CD4-positive, alpha-beta T cell treated with Interleukin-2 at 100 ng/mL for 4 hours (primary cell): ENCODE measurements at regions not wholly inside any gene's neighbourhood (a gene's known extent, or its start where the extent isn't known, plus 50 kb on each side); places are given as distances from the start of the nearest gene placed in this dataset.
"Not testable (repeated sequence)": the region's sequence is repeated elsewhere in the genome, so short reads cannot be mapped to it uniquely, and the experiment has no call there.

Experiments used
- DNase-seq: peaks from one replicate; pipeline ENCODE4 v3.0.0-alpha.2; 2020; ENCODE audit warnings: low spot score

- DNase-seq: no peak
Measured at GRCh38 chr11:109680127-109680526, 258.1 kb downstream of the C11orf87 start.

DNA sequence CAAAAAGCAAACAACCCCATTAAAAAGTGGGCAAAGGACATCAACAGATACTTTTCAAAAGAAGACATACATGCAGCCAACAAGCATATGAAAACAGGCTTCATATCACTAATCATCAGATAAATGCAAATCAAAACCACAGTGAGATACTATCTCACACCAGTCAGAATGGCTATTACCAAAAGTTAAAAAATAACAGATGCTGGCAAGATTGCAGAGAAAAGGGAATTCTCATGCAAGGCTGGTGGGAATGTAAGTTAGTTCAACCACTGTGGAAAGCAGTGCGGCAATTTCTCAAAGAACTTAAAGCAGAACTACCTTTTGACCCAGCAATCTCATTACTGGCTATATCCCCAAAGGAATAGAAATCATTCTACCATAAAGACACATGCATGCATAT is 260.8 kb downstream of the C11orf87 start:
- DNase-seq: not testable (repeated sequence)

DNA sequence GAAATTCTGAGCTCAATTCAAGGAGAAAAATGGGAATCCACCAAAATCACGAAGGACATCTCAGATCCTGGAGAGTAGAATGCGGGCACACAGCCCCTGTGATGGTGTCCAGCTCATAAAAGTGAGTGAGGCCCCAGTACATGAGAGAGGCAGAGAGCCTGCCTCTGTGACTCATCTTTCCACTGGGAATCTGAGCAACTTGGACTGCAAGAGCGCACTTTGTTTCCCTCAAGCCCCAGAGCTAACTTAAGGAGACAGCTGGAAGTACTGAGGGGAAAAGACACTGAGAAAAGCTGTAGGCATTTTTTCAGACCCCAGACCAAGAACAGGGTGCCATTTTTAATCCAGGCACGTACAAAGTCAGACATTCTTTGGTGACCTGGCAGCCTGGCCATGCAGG is 273.7 kb downstream of the C11orf87 start:
- DNase-seq: no peak

GRCh38 chr11:109696191-109696897 is 274.4 kb downstream of the C11orf87 start:
- DNase-seq: no peak

DNA sequence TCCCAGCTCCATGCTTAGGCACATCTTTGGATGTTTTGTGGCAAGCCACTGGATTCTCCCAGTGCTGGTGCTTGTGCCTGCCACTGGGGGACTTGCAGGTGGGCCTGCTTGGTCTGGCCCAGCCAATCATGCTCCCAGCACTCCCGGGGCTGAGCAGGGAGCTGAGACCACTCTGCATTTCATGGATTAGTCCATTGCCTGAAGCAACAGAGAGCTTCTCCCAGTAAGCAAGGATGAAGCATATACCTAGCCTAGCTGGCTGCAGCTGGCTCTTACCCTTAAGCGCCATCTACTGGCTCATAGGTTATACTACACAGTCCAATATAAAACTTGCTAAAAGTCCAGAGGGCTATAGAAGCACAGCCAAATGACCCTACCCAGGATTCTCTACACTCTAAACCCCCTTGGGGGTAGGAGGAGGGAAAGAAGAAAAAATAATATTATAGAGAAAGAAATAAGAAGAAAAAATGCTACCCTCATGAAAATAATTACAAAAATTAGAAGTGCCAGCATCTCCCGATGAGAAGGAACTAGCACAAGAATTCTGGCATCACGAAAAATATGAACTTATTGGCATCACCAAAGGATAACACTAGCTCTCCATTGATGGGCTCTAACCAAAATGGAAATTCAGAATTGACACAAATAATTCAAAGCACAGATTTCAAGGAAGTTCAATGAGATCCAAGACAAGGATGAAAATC is 275.3 kb downstream of the C11orf87 start:
- no peak for DNase-seq

DNA sequence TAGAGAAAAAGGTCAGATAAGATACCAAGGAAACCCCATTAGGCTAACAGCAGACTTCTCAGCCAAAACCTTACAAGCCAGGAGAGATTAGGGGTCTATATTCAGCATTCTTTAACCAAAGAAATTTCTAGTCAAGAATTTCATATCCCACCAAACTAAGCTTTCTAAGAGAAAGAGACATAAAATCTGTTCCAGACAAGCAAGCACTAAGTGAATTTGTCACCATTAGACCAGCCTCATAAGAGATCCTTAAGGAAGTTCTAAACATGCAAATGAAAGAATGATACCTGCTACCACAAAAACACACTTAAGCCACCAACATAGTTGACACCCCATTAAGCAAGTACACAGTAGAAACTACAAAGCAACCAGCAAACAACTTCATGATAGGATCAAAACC is 276.2 kb downstream of the C11orf87 start:
- DNase-seq: no peak

DNA sequence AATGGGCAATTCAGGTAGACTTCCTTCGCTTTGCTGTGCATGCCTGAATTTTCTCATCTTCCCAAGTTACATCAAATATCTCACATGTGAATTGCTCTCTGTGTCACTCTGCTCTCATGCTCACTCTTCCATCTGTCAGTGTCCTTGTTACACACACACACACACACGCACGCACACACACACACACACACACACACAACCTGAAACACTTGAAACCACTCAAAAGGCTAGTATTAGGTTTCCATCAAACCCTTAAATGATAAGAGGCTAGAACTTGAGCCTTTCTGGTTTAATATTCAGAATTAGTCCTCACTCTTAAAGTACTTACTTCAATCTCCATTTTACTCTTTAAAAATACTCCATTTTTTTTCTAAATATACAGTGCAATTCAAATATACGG is 282.4 kb downstream of the C11orf87 start:
- no peak for DNase-seq

- DNase-seq: no peak
Measured at GRCh38 chr11:109706945-109707344, 285.0 kb downstream of the C11orf87 start.

- no peak for DNase-seq
Measured at GRCh38 chr11:109707411-109707810, 285.4 kb downstream of the C11orf87 start.

DNA sequence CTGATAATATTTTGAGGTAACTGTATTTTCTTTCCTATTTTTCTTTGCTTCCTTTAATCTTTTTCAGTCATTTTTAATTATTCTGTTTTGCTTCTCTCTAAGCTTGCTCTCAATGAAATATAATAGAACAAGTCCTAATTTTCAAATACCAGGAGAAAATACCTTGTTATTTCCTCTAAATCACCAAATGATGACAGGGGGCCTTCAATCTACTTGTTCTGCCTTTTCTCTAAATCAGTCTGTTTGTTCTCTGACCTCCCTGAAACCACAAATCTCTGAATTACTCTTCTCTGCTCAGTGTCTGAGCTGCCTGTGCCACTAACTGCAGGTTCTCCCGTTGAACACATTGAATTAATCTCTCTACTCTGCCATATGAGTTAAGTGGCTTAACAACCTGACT is 286.2 kb downstream of the C11orf87 start:
- no peak for DNase-seq

- DNase-seq: not testable (repeated sequence)
Measured at GRCh38 chr11:109714444-109714843, 292.5 kb downstream of the C11orf87 start.

DNA sequence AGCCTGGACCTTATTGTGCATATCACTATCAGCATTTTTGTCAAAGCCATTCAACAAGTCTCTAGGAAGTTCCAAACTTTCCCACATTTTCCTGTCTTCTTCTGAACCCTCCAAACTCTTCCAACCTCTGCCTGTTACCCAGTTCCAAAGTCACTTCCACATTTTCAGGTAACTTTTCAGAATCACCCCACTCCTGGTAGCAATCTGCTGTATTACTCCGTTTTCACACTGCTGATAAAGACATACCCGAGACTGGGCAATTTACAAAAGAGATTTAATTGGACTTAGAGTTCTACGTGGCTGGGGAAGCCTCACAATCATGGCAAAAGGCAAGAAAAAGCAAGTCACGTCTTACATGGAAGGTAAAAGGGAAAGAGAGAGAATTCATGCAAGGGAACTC is 293.4 kb downstream of the C11orf87 start:
- DNase-seq: not testable (repeated sequence)

GRCh38 chr11:109726061-109726460 is 304.1 kb downstream of the C11orf87 start:
- DNase-seq: no peak

GRCh38 chr11:109728056-109728455 is 306.1 kb downstream of the C11orf87 start:
- no peak for DNase-seq

DNA sequence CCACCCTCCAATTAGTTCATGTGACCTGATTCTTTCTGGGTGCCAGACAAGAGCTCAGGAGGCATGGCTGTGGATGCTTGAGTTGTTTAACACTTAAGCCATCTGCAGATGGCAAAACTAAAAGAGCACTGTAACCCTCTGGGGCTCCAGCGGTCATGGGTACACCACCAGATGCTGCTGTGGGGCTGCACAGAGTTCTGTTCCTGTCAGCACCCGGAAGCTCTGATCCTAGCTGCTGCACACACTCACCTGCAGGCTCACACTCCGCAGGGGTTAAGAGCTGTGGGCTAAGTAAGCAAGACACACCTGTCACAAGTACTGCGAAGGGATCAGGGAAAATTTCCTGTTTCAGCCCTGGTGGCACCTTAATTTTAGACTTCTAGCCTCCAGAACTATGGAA is 307.8 kb downstream of the C11orf87 start:
- DNase-seq: no peak

DNA sequence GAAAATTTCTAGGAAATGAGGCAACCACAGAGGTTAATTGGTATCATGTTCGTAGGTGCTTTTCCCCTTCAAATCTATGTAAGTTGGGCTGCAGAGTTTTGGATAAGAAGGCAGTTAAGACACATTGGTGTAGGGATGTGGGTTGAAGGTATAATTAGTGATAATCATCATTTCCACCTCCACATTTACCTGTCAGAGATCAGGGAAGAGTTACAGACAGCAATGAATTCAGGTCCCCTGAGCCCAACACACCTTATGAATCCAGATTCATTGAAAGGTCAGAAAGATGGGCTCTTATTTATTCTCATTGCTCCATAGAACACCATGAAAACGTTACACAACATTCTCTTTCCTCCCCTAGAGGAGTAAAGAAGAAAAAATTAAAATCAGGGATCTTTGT is 308.7 kb downstream of the C11orf87 start:
- DNase-seq: no peak

- no peak for DNase-seq
Measured at GRCh38 chr11:109731451-109731850, 309.5 kb downstream of the C11orf87 start.

DNA sequence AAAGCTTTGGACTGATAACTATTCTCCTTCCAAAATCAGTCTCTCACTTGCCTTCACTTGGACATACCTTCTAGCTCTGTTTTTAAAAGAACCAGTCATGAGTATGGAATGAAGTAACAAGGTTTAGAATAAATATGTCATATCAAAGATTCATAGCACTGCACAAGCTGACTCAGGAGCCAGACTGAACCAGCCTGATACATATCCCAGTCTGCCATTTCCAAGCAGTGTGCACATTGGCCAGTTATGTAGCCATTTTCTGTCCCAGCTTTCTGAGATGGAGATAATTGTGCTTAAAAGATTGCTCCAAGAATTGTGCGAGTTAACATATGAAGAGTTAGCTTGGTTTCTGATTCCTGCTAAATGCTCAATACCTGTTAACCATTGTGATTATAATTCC is 311.3 kb downstream of the C11orf87 start:
- DNase-seq: no peak

DNA sequence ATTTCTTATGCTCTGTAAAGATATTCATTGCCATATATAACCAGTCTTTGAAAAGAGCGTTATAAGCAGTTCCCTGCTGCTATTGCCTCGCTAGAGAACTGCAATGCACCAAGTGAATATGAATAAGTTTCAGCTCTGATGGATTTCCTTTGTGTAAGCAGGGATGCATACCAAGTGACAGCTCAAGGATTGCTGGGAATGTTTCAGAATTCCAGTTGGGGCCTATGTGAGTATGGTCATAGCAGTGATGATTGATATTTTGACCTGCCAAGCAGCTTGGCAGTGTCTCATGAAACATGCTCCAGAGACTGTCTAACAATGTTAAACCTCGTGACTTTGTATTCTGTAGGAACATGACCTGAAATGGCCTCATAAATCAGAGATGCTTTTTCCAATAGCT is 312.6 kb downstream of the C11orf87 start:
- DNase-seq: no peak

DNA sequence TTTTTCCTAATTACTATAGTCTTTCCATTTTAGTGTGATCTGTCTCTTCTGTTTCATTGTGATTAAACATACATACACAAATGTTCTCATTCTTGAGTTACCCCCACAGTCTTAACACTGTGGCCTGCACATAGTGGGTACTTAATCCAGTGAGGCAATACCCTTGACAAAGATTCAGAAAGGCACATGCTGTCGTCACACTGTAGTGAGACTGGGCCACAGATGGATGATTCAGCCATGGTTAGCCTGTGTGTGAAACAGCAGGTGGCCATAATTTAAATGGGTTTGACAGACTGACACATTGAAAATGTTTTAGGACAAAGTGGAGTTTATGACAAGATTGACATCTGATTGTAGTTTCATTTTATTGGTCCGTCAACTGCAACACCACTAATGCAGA is 313.1 kb downstream of the C11orf87 start:
- no peak for DNase-seq

DNA sequence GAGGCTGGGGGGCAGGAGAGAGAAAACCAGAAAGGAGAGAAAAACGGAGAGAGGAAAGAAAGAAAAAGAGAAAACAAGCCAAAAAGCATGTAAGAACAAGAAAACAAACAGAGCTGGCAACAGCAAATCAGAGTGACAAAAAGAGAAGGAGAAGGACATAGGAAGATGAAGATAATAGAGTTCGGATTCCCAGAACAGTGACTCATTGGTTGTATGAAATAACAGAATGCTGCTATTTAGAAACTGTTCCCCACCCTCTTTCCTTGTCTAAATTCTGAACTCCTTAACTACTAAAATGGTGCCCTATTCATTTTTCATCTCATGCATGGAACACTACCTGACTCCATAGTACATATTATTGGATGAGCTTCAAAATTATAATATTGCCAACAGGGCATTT is 317.4 kb downstream of the C11orf87 start:
- DNase-seq: no peak

GRCh38 chr11:109745996-109746625 is 324.1 kb downstream of the C11orf87 start:
- DNase-seq: no peak

DNA sequence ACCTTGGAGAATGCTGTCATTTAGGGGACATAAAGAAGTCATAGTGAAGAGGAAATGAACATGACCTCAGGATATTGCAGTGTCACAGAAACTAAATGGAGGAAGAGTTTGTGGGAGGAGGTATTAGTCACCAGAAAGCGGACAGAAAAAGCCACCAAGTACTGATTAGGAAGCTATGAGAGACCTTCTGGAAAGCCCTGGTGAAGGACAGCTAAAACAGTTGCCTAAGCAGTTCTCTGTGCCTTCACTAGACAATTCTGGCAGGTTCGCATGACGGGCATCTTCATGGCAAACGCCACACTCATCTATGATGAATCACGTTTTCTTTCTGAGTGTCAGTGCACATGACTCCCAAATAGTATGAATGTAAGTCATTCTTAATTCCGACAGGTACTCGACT is 325.8 kb downstream of the C11orf87 start:
- no peak for DNase-seq
